GM12878 (cell line): ENCODE measurements at regions not wholly inside any gene's neighbourhood (a gene's known extent, or its start where the extent isn't known, plus 50 kb on each side); places are given as distances from the start of the nearest gene placed in this dataset.

Experiments used
- ATAC-seq: fragments of 200-7000 bp; cut with Tn5 transposase; 3 replicates; pipeline ENCODE4 v1.9.1; 2020; ENCODE audit warnings: mild to moderate bottlenecking, moderate library complexity
- BruUV-seq: library from RNA; stranded (reverse); fragments of 400-500 nt; replicated peaks from 2 replicates; lab custom pipeline; 2021; lab: Mats Ljungman, UMichigan
- CTCF ChIA-PET: fragments of 300-600 bp; sonication (Branson Sonifier 250); formaldehyde crosslinking; extraction: SDS; loops from one replicate; lab custom pipeline; 2021; ENCODE audit warnings: inconsistent platforms; lab: Yijun Ruan, JAX
- POLR2A ChIA-PET: fragments of 350-600 bp; formaldehyde crosslinking; extraction: SDS; loops from one replicate; lab custom pipeline; 2021; ENCODE audit warnings: inconsistent platforms; lab: Charles Lee
- RAD21 ChIA-PET: fragments of 300-600 bp; sonication (Branson Sonifier 250); formaldehyde crosslinking; loops from one replicate; lab custom pipeline; 2023; ENCODE audit warnings: antibody characterized with exemption; ENCODE audit not compliant: unreplicated experiment; lab: Charles Lee
- SMC1A ChIA-PET: fragments of 300-600 bp; sonication (Branson Sonifier 250); formaldehyde crosslinking; loops from one replicate; lab custom pipeline; 2023; ENCODE audit not compliant: unreplicated experiment, uncharacterized antibody; lab: Charles Lee
- DNase-seq: peaks from one replicate; pipeline ENCODE4 v3.0.0-alpha.2; 2011; ENCODE audit warnings: low read depth, low spot score
- FAIRE-seq: peaks from 3 replicates; lab custom pipeline; 2011; peaks lifted over from hg19 to GRCh38; lab: Jason Lieb, UNC
- H2AFZ ChIP-seq: 2 replicates; pipeline ENCODE4 v1.6.0; 2011; ENCODE audit warnings: low read depth, low read length, control low read depth; ENCODE audit not compliant: control insufficient read depth
- H3K27ac ChIP-seq: 2 replicates; pipeline ENCODE4 v1.5.1; 2011; ENCODE audit warnings: control low read depth; ENCODE audit not compliant: control insufficient read depth, insufficient read depth
- H3K27me3 ChIP-seq, 2 experiments: replicated peaks in 1 of 2; 2 replicates each; pipeline versions ENCODE4 v1.6.0 to v1.6.1; 2011; ENCODE audit warnings: low read length in 1 of 2; ENCODE audit not compliant: control insufficient read depth in 2 of 2, insufficient read depth in 2 of 2
- H3K36me3 ChIP-seq, 2 experiments: 2 replicates each; pipeline ENCODE4 v1.5.1; 2011; ENCODE audit warnings: low read length in 1 of 2; ENCODE audit not compliant: control insufficient read depth in 2 of 2, insufficient read depth in 2 of 2
- H3K4me1 ChIP-seq: 2 replicates; pipeline ENCODE4 v1.6.1; 2011; ENCODE audit warnings: mild to moderate bottlenecking, low read length, moderate library complexity, mixed read lengths; ENCODE audit not compliant: control insufficient read depth, insufficient read depth
- H3K4me2 ChIP-seq: 2 replicates; pipeline ENCODE4 v1.6.0; 2011; ENCODE audit warnings: control low read depth; ENCODE audit not compliant: control insufficient read depth, insufficient read depth
- H3K4me3 ChIP-seq: fragments of 200-600 bp; sonication (generic); 2 replicates; pipeline ENCODE4 v1.5.1; 2016
- H3K79me2 ChIP-seq: 2 replicates; pipeline ENCODE4 v1.6.0; 2011; ENCODE audit warnings: low read length; ENCODE audit not compliant: control insufficient read depth, insufficient read depth
- H3K9ac ChIP-seq: 2 replicates; pipeline ENCODE4 v1.8.0; 2011; ENCODE audit warnings: low read length, control low read depth, mixed read lengths; ENCODE audit not compliant: control insufficient read depth, insufficient read depth
- H3K9me3 ChIP-seq: replicated peaks from 3 replicates; pipeline ENCODE4 v1.5.1; 2011; ENCODE audit warnings: mild to moderate bottlenecking, low read length; ENCODE audit not compliant: control insufficient read depth, insufficient read depth
- H4K20me1 ChIP-seq: 2 replicates; pipeline ENCODE4 v1.6.0; 2011; ENCODE audit not compliant: control insufficient read depth, insufficient read depth
- ATF2 ChIP-seq: IDR thresholded peaks from 2 replicates; pipeline ENCODE4 v1.6.1; 2012; ENCODE audit warnings: low read length, inconsistent platforms
- BACH1 ChIP-seq: fragments of 450-650 bp; IDR thresholded peaks from 2 replicates; pipeline ENCODE4 v1.6.1; 2017; ENCODE audit warnings: mild to moderate bottlenecking, borderline replicate concordance
- EED ChIP-seq: sonication (generic); IDR thresholded peaks from 2 replicates; pipeline ENCODE4 v1.6.1; 2016; ENCODE audit warnings: antibody characterized with exemption, low read depth
- HDAC2 ChIP-seq: fragments of 200-600 bp; sonication (generic); IDR thresholded peaks from 2 replicates; pipeline ENCODE4 v1.6.1; 2017
- HDGF ChIP-seq: fragments of 450-650 bp; IDR thresholded peaks from 2 replicates; pipeline ENCODE4 v1.6.1; 2016; ENCODE audit warnings: antibody characterized with exemption
- IKZF2 ChIP-seq, 2 experiments: fragments of 450-650 bp; IDR thresholded peaks; 2 replicates each; pipeline ENCODE4 v1.6.1; 2017; ENCODE audit warnings: mild to moderate bottlenecking in 2 of 2, moderate library complexity in 2 of 2
- IRF4 ChIP-seq: IDR thresholded peaks from 2 replicates; pipeline ENCODE4 v1.6.1; 2011; ENCODE audit warnings: low read depth, low read length
- JUNB ChIP-seq: IDR thresholded peaks from 2 replicates; pipeline ENCODE4 v1.6.1; 2016; ENCODE audit warnings: antibody characterized with exemption, mild to moderate bottlenecking
- MTA3 ChIP-seq: IDR thresholded peaks from 2 replicates; pipeline ENCODE4 v1.6.1; 2012; ENCODE audit warnings: low read length, inconsistent platforms, borderline replicate concordance
- MXI1 ChIP-seq: fragments of 150-350 bp; IDR thresholded peaks from 2 replicates; pipeline ENCODE4 v1.6.1; 2011; ENCODE audit warnings: low read depth, mild to moderate bottlenecking, inconsistent platforms, low read length, improper control_type of control experiment
- NFYA ChIP-seq: IDR thresholded peaks from 2 replicates; pipeline ENCODE4 v1.6.1; 2011; ENCODE audit warnings: low read depth, mild to moderate bottlenecking, low read length, improper control_type of control experiment, borderline replicate concordance
- NR2C1 ChIP-seq: fragments of 450-650 bp; IDR thresholded peaks from 2 replicates; pipeline ENCODE4 v1.6.1; 2017; ENCODE audit warnings: antibody characterized with exemption, mild to moderate bottlenecking, moderate library complexity
- PAX8 ChIP-seq: fragments of 450-650 bp; IDR thresholded peaks from 2 replicates; pipeline ENCODE4 v1.6.1; 2017; ENCODE audit warnings: mild to moderate bottlenecking, moderate library complexity
- RCOR1 ChIP-seq: conservative IDR thresholded peaks from 2 replicates; pipeline ENCODE4 v1.6.1; 2012; ENCODE audit warnings: low read depth, low read length, improper control_type of control experiment
- SMC3 ChIP-seq: IDR thresholded peaks from 2 replicates; pipeline ENCODE4 v1.6.1; 2011; ENCODE audit warnings: low read length, improper control_type of control experiment, borderline replicate concordance
- WRNIP1 ChIP-seq: IDR thresholded peaks from 2 replicates; pipeline ENCODE4 v1.6.1; 2011; ENCODE audit warnings: low read depth, low read length, improper control_type of control experiment, borderline replicate concordance
- ZNF207 ChIP-seq: fragments of 450-650 bp; IDR thresholded peaks from 2 replicates; pipeline ENCODE4 v1.6.1; 2014; ENCODE audit warnings: antibody characterized with exemption, mild to moderate bottlenecking, borderline replicate concordance
- WGBS: methylation state at CpG from one replicate; pipeline ENCODE4 v1.1.6; 2016; ENCODE audit warnings: low lambda C conversion rate; ENCODE audit not compliant: insufficient replicate concordance, insufficient coverage; ENCODE audit errors: missing lambda C conversion rate; 5-methylcytosine and 5-hydroxymethylcytosine counted together
- in situ Hi-C: fragments of 300-500 bp; cut with MboI; formaldehyde crosslinking; loops from 9 replicates; pipeline ENCODE4 v1.14.3; 2018; ENCODE audit warnings: mixed read lengths
- intact Hi-C: fragments of 100-400 bp; cut with micrococcal nuclease; formaldehyde crosslinking; loops from one replicate; pipeline ENCODE4 v1.14.2; 2022; ENCODE audit not compliant: unreplicated experiment
- TF ChIP-seq, protein P1 (sequence below): fragments of 450-650 bp; conservative IDR thresholded peaks from 2 replicates; pipeline ENCODE4 v1.6.1; 2017; ENCODE audit warnings: mild to moderate bottlenecking, moderate library complexity
- TF ChIP-seq, protein P2 (sequence below): fragments of 450-650 bp; IDR thresholded peaks from 2 replicates; pipeline ENCODE4 v1.6.1; 2017; ENCODE audit warnings: borderline replicate concordance

DNA sequence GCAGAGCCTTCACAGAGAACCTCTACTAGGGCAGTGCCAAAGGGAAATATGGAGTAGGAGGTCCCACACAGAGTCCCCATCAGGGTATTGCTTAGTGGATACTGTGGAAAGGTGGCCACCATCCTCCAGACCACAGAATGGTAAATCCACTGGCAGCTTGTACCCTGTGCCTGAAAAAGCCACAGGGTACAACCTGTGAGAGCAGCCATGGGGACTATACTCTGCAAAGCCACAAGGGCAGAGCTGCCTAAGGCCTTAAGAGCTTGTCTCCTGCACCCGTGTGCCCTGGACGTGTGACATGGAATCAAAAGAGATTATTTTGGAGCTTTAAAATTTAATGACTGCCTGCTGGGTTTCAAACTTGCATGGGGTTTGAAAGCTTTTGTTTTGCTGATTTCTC, 118.0 kb upstream of the SEC14L1 start:
- in situ Hi-C loops (no loop called here), intact Hi-C loops (no loop called here)
- H3K27ac ChIP-seq: no peak overlapping the region
- H3K9ac ChIP-seq: no peak overlapping the region
- H4K20me1 ChIP-seq: no peaks in the 10 kb centered on the region
- no peak for ATAC-seq
- H3K36me3 ChIP-seq: no peaks in the 10 kb centered on the region
- ChIA-PET CTCF (no interaction called here), RAD21 (no interaction called here), POLR2A (no interaction called here), SMC1A (interaction anchor here (1.2 kb wide), 1 partner anchor 155 kb away, joined by 3 read pairs; no protein-coding TSS in a partner anchor)
- H3K4me1 ChIP-seq: no peaks in the 10 kb centered on the region
- no peak overlapping the region for H3K4me3 ChIP-seq
- TF ChIP-seq RCOR1 (no peak), WRNIP1 (no peak), MXI1 (no peak), HDGF (no peak), HDAC2 (no peak), IRF4 (no peak), JUNB (no peak), MTA3 (no peak), EED (no peak), NR2C1 (no peak), NFYA (no peak), ATF2 (no peak), ZNF207 (no peak), SMC3 (no peak), BACH1 (no peak), IKZF2 (IDR thresholded peaks at IDR 0.05) (no peak), PAX8 (no peak)
- TF ChIP-seq, protein P1, sequence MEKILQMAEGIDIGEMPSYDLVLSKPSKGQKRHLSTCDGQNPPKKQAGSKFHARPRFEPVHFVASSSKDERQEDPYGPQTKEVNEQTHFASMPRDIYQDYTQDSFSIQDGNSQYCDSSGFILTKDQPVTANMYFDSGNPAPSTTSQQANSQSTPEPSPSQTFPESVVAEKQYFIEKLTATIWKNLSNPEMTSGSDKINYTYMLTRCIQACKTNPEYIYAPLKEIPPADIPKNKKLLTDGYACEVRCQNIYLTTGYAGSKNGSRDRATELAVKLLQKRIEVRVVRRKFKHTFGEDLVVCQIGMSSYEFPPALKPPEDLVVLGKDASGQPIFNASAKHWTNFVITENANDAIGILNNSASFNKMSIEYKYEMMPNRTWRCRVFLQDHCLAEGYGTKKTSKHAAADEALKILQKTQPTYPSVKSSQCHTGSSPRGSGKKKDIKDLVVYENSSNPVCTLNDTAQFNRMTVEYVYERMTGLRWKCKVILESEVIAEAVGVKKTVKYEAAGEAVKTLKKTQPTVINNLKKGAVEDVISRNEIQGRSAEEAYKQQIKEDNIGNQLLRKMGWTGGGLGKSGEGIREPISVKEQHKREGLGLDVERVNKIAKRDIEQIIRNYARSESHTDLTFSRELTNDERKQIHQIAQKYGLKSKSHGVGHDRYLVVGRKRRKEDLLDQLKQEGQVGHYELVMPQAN: no peak
- TF ChIP-seq, protein P2, sequence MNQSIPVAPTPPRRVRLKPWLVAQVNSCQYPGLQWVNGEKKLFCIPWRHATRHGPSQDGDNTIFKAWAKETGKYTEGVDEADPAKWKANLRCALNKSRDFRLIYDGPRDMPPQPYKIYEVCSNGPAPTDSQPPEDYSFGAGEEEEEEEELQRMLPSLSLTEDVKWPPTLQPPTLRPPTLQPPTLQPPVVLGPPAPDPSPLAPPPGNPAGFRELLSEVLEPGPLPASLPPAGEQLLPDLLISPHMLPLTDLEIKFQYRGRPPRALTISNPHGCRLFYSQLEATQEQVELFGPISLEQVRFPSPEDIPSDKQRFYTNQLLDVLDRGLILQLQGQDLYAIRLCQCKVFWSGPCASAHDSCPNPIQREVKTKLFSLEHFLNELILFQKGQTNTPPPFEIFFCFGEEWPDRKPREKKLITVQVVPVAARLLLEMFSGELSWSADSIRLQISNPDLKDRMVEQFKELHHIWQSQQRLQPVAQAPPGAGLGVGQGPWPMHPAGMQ: no peak
- no peak for DNase-seq
- H3K4me2 ChIP-seq: no peak overlapping the region
- no peaks in the 10 kb centered on the region; the same call in 2 of the 3 replicates for H3K9me3 ChIP-seq
- no peaks in the 10 kb centered on the region for H3K79me2 ChIP-seq
- FAIRE-seq: no peak
- peaks cover 0 to 2% of the 10 kb centered on the region in 2 experiments; a peak in 1 of 4 replicates for H3K27me3 ChIP-seq
- BruUV-seq: no TSS peak
- H2AFZ ChIP-seq: no peak overlapping the region
- WGBS: 0% methylated on average over 2 of the region's 2 CpGs
